HG03558 (cell line): ENCODE measurements at regions not wholly inside any gene's neighbourhood (a gene's known extent, or its start where the extent isn't known, plus 50 kb on each side); places are given as distances from the start of the nearest gene placed in this dataset.
"Not testable (repeated sequence)": the region's sequence is repeated elsewhere in the genome, so short reads cannot be mapped to it uniquely, and the experiment has no call there.

ENCODE experiments used
- ATAC-seq: cut with Tn5 transposase; IDR thresholded peaks from one replicate; pipeline ENCODE4 v1.9.1; 2021; ENCODE audit warnings: moderate number of reproducible peaks; ENCODE audit not compliant: unreplicated experiment; ENCODE audit errors: extremely low read depth

DNA sequence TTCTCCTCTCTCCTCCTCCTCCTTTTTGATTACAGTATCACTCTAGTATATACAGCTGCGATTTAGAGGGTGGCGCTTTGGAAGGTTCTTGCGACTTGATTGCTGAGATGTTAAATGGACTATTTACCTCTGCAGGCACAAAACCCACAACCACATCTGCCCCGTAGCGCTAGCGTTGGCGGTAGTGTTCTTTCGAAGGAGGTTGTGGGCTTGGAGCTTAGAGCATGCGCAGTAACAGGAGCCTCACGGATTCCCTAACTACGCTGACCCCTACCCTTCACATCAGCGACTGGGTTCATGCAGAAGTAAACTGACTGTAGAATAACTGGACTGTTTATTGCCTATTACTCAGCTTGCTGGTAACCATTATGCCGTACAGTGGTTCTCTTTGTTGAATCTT is 58.0 kb downstream of the CGGBP1 start:
- no peak for ATAC-seq

DNA sequence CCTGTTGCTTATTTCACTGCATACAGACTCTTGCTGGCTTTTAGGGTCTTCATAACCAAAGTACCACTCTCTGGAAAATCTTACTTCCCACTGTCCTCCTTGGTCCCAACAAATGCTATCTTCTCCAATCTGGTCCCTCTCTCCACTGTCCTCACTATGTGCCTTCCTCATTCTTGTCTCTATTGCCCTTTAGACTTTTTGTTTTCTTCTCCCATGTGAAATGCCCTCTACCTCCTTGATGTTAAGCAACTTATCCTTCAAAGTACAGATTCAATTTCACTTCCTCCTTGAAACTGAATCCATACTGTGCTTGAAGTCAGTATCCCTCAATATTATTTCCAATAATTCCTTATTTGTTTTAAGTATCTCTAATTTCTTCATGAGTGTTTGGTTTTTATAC is 60.8 kb downstream of the CGGBP1 start:
- ATAC-seq, result no peak

GRCh38 chr3:87997298-87997697 is 61.5 kb downstream of the CGGBP1 start:
- peak; percentile 95 for ATAC-seq

DNA sequence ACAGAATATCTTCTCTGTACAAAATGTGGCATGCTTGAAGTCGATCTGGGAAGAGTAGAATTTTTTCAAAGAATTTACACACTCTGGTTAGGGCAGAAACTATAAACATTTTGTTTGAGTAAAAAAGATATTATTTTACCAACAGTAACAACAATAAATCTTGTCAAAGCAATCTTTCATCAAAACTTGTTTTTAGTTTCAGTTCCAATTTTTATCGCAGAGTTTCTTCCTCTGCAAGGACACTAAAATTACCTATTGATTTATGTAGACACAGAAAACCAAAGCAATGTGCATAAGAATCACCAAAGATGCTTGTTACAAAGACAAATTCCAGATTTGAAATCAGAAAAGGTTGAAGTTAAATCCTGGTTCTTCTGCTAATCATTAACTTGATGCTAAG is 61.9 kb downstream of the CGGBP1 start:
- no peak for ATAC-seq

- ATAC-seq, result no peak
Observed at GRCh38 chr3:87993566-87993965, 65.2 kb downstream of the CGGBP1 start.

DNA sequence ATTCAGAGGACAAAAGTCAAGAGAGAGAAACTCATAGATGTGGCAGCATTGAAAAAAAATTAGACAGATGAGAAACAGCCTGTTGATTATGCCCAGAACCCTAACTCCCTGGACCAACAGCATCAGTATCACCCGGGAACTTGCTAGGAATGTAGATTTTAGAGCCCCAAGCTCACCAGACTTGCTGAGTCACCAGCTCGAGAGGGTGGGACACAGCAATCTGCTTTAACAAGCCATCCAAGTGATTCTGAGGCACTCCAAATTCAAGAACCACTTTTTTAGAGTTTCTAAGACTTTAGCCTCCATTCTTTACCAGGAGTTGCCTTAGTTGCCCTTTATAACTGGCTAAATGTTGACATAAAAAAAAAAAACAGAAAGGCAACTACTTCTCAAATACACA is 70.9 kb downstream of the CGGBP1 start:
- ATAC-seq, result no peak

GRCh38 chr3:87982421-87982820 is 76.4 kb downstream of the CGGBP1 start:
- no peak for ATAC-seq

- no peak for ATAC-seq
Observed at GRCh38 chr3:87979527-87979926, 79.3 kb downstream of the CGGBP1 start.

DNA sequence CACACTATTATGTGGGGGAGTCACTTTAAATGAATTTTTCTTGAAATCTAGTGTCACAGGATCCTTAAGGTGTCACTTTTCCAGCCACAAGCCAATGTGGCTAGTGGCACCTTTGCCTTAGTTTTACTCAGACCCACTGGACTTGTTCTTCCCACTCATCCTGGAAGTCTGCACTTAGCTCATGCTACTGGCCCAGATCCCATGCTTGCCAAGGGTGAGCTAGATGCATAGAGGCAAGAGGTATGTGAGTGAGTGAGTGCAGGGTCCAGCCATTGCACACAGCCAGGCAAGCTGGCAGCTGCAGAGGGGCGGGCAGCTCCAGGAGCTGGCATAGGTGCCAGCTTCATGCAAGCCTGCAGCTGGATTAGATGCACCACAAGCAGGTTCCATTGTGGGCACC is 81.0 kb downstream of the CGGBP1 start:
- ATAC-seq, result no peak

- ATAC-seq, result no peak
Observed at GRCh38 chr3:87975716-87976115, 83.1 kb downstream of the CGGBP1 start.

- no peak for ATAC-seq
Observed at GRCh38 chr3:87973906-87974305, 84.9 kb downstream of the CGGBP1 start.

DNA sequence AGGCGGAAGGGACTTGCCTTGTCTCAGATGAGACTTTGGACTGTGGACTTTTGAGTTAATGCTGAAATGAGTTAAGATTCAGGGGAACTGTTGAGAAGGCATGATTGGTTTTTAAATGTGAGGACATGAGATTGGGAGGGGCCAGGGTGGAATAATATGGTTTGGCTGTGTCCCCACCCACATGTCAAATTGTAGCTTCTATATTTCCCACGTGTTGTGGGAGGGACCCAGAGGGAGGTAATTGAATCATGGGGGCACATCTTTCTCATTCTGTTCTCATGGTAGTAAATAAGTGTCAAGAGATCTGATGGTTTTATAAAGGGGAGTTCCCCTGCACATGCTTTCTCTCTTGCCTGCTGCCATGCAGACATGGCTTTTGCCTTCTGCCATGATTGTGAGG is 89.2 kb downstream of the CGGBP1 start:
- ATAC-seq, result no peak

DNA sequence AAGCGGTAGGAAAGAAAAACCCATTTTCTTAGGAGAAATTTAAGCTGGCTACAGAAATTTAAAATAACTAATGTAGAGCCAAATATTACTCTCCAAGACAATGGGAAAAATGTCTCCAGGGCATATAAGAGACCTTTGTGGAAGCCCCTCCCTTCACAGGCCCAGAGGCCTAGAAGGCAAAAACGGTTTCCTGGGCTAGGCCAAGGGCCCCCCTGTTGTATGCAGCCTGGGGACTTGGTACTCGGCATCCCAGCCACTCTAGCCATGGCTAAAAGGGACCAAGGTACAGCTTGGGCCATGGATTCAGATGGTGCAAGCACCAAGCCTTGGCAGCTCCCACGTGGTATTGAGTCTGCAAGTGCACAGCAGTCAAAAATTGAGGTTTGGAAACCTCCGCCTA is 90.1 kb downstream of the CGGBP1 start:
- ATAC-seq, result no peak

GRCh38 chr3:87958289-87958688 is 100.5 kb downstream of the CGGBP1 start:
- no peak for ATAC-seq

GRCh38 chr3:87957575-87957974 is 101.2 kb downstream of the CGGBP1 start:
- ATAC-seq, result no peak

DNA sequence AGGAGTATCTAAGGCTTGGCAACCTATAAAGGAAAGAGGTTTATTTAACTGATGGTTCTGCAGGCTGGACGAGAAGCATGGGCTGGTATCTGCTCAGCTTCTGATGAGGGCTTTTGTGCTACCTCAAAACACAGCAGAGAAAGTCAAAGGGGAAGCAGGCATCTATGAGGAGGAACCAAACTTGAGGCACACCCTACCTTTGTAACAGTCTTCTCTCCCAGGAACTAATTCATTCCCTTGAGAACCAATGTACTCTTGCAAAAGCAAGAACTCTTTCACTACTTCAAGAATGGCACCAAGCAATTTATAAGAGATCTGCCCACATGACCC is 109.0 kb downstream of the CGGBP1 start:
- ATAC-seq, result peak; percentile 21

DNA sequence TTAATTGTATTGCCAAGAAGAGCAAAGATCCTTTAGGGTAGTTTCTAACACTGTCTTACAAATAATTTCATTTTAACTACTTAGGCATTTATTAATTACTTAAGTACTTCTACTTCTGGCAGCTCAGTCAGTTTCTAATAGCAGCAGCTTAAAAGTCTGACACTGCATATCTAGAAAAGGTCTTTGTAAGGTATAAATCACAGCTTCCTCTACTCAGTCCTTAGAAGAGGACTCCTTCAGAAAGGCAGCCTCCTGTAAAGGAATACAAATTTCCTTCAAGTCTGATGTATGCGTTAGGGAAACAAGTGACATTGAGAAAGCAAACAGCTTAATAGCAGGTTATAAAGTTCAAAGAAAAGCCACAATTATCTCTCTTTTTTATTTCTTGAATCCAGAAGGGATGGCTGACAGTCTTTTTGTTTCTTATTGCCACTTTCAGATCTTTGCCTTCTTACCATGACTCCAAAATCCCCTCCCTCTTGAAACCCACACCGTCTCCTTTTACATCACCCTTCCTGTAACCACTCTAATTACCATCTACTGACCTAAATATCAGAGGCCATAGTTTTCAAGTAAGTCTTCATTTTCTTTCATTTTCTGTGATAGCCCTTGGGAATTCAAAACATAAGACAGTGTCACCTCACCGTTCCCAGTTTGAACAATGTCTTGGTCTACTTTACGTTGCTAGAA is 109.5 kb downstream of the CGGBP1 start:
- peak; percentile 79 for ATAC-seq

DNA sequence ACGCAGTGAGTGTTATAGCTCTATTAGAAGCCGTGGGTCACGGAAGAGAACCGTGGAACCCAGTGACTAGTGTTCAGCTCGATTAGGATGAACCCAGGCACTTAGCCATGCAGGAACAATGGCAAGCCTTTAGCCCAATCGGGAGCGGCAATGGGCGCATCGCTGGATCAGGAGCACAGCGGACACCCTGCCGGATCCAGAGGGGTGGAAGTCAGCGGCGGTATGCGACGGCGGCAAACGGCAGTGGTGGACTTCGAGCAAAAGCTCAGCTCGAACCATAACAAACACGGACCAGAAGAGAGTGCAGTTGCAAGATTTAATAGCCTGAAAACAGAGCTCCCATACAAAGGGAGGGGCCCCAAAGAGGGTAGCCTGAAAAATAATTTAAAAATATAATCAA is 112.8 kb downstream of the CGGBP1 start:
- ATAC-seq, result not testable (repeated sequence)

GRCh38 chr3:87942256-87942655 is 116.5 kb downstream of the CGGBP1 start:
- not testable (repeated sequence) for ATAC-seq

- ATAC-seq, result no peak
Observed at GRCh38 chr3:87924485-87924884, 134.3 kb downstream of the CGGBP1 start.

DNA sequence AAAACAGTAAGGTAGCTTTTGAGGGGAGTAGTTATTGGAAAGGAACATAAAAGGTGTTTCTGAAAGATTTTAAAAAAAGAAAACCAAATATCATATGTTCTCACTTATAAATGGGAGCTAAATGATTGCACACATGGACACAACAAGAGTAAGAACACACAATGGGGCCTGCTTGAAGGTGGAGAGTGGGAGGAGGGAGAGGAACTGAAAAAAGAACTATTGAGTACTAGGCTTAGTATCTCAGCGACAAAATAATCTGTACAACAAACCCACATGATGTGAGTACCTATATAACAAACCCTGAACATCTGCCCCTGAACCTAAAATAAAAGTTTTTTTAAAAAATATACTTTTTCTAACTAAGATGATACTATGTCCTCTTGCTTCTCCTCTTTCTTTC is 138.3 kb downstream of the CGGBP1 start:
- no peak for ATAC-seq

- ATAC-seq, result no peak
Observed at GRCh38 chr3:87901141-87901540, 157.7 kb downstream of the CGGBP1 start.

DNA sequence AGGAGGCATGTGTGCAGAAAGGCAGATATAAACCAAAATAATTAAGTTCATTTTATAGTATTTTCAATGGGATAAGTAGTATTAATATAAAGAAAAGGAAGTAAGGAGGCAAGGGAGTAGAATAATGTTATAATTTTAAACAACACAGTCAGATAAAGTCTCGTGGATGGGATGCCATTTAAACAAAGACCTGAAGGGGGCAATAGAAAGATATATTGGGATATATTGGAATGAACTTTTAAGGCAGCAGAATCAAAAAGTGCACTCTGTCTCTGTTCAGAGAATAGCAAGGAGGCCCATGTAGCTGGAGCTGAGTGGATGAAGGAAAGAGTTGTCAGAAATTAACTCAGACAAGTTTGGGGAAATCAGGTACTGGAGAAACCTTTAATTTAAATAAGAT is 158.7 kb downstream of the CGGBP1 start:
- no peak for ATAC-seq
